Hematopoietic multipotent progenitor cell treated with erythropoietin and hydrocortisone succinate and interleukin-3 and kit ligand, for 4 days (in vitro differentiated cells): ENCODE measurements at regions not wholly inside any gene's neighbourhood (a gene's known extent, or its start where the extent isn't known, plus 50 kb on each side); places are given as distances from the start of the nearest gene placed in this dataset.

Experiments used
- DNase-seq: peaks from one replicate; pipeline ENCODE4 v3.0.0-alpha.2; 2015

DNA sequence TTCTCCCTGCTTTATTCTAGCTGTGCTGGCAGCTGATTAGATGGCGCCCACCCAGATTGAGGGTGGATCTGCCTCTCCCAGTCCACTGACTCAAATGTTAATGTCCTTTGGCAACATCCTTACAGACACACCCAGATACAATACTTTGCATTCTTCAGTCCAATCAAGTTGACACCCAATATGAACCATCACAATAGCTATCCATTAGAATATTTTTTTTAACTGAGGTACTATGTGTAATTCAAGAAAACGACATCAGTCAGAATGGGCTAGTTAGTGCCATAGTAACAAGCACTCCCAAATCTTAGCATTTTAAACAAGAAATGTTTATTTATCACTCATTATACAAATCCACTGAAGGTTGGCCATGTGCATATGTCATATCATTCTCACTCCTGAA is 723.1 kb downstream of the NR2F2 start:
- DNase-seq = no peak

- no peak for DNase-seq
These were observed 727.0 kb downstream of the NR2F2 start for GRCh38 chr15:97057503-97057902.

DNA sequence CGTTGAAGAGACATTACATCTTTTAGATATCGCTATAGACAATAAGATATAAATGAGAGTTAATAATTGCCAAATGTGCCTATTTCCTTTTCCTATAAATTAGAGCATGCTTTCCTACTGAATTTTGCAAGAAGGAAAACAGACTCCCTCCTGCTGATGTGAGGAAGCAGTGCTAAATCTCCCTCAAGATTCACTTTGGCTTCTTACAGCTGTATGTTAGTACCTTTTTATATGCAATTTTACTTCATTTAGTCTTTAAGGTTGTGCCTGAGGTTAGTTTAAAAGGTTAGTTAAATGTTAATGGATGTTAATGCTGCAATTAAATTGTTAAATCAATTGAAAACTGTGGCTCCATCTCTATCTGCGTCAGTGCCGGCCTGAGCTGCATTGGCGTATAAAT is 728.8 kb downstream of the NR2F2 start:
- no peak for DNase-seq

DNA sequence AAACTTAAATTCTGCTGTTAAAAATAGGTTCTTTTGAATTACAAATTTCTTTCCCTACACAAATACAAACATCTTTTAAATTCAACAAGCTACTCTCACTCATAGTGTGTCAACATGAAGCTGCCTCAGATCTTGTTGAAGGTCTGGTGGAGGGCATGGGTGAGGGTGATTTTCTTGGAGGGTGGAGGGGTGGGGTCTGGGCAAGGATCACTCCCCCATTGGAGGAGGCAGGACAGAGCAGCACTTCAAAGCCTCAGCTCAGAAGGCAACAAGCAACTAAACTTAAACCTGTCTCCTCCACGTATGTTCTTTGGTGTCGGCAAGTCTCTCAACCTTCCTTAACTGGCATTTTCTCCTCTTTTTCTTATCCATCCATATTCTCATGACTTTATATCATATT is 730.9 kb downstream of the NR2F2 start:
- no peak for DNase-seq

- DNase-seq = no peak
These were observed 741.2 kb downstream of the NR2F2 start for GRCh38 chr15:97071668-97072067.

- no peak for DNase-seq
These were observed 742.0 kb downstream of the NR2F2 start for GRCh38 chr15:97072545-97072944.

DNA sequence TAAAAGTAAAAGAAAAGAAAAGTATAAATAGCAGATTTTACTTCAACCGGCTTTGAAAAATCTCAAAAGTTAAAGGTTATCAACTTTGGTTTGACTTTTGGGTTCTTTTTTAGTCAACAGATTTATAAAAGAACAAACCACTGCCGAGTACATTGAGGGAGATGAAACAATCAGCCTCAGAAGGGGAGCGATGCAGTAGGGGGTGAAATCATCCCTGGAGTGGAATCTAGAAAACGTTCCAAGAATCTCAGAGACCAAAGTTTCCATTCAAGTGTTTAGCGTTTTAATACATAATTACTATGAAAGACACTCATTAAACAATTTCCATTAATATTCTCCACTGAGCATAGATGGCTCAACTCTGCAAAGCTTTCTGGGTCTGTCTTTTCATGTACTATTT is 745.5 kb downstream of the NR2F2 start:
- DNase-seq = no peak

DNA sequence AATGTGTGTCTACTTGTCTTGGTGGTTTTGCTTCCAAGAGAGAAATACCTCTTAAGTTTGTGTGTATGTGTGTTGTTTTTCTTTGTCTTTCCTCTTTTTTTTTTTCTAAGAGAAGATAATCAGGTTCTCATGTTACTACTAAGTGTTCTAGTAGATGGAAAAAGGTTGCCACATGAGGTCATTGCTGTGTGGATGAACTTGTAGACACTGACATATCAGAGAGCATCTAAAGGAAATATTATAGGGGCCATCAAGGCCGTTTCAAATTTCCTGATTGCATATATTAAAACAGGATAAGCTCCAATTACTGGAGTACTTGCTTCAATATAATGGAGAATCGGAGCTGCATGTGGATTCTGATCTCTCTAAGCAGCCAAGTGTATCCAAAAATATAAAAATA is 747.5 kb downstream of the NR2F2 start:
- DNase-seq = no peak

DNA sequence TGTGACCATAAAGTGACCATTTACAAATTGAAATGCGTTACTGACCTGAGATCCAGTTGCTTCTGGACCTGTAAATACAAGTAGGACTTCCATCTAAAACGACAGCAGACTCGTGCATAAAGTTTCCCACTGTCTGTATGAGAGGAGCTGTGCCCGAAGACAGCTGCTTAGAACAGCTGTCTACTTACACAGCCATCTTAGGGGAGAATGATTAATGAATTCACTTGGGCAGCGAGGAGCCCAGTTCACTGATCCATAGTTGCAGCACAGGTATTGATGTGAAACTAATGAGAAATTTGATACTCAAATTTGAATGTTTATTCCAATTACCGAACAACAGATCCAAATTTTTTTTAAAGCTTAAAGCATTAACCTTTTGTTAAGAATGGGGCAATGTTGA is 748.1 kb downstream of the NR2F2 start:
- DNase-seq = no peak

GRCh38 chr15:97081666-97082226 is 751.2 kb downstream of the NR2F2 start:
- DNase-seq = no peak

GRCh38 chr15:97082830-97083229 is 752.3 kb downstream of the NR2F2 start:
- no peak for DNase-seq

DNA sequence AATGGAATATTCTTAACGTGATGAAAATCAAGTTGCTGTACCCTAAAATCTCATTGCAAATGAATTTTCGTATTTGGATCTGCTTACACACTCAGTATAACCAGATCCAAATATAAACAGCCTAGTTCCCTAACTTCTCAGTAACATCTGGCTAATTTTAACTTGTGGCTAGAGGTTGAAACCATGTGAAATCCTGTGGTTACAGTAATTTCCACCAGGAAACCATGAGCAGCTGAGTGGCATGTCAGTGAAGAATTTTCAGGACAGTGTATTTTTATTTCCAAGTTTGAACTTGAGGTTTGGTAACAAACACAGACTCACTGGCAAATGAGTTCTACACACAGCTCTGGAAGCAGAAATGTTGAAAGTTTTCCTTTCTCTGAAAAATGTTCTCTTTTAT is 754.1 kb downstream of the NR2F2 start:
- peak; percentile 12 for DNase-seq

- no peak for DNase-seq
These were observed 755.2 kb downstream of the NR2F2 start for GRCh38 chr15:97085731-97086130.

GRCh38 chr15:97087006-97087741 is 756.7 kb downstream of the NR2F2 start:
- no peak for DNase-seq

GRCh38 chr15:97091093-97091492 is 760.6 kb downstream of the NR2F2 start:
- no peak for DNase-seq

DNA sequence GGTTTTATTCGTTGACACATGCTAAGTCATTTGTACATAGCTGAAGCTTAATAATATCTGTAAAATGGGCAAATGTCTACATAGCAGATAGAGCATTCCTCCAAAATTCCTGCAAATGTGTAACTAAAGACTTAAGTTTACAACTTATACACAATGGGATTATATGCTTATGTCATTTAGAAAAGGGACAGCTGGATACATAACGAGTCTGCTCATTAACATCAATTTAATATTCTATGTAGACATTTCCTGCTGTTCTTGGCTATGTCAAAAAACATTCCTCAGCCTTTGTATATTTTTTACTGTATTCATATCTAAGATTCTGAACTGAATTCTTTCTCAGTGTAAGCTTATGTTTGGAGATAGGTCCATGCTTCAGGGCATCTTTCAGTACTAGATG is 762.2 kb downstream of the NR2F2 start:
- DNase-seq = no peak

DNA sequence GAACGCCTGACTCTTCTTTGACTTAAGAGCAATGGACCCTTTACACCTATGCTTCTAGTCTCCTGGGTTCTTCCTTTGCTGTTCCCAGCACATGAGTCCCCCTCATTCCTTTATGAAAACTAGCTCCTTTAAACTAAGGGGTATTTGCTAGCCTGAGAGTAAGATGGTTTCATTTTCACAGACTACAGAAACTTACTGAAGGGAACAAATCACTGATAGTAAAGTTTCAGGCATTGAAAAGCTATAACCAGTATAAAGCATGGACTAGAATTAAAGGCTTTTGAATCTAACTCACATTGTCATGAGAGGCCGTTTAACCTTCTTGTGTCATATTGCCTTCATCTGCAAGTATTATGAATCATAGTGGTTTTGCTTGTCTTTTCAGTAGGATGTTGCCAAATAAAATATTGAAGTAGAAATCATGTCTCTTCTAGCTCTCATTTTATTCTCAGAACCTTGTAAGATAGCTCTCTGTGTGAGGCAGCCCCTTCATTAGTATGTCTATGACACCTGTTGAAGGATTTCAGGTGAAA is 765.9 kb downstream of the NR2F2 start:
- DNase-seq = no peak

- DNase-seq = no peak
These were observed 768.5 kb downstream of the NR2F2 start for GRCh38 chr15:97099040-97099439.

DNA sequence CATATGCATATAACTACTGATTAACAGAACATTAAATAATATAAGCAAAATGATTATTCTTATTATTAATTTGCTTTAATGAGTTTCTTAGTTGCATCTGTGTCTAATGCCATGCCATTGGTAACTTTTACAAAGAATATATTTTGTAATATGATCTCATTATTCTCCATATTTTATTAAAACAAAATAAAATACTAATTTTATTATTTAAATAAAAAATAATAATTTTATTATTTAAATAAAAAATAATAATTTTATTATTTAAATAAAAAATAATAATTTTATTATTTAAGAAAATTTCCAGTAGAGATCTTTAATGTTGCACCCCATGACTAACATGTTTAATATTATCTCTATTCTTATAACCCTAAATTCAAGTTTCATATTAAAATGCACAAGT is 771.1 kb downstream of the NR2F2 start:
- no peak for DNase-seq

GRCh38 chr15:97114900-97115760 is 784.6 kb downstream of the NR2F2 start:
- DNase-seq = peak; percentile 27

GRCh38 chr15:97115761-97116070 is 785.2 kb downstream of the NR2F2 start:
- DNase-seq = no peak

- no peak for DNase-seq
These were observed 794.3 kb downstream of the NR2F2 start for GRCh38 chr15:97124790-97125189.

GRCh38 chr15:97126553-97127233 is 796.2 kb downstream of the NR2F2 start:
- DNase-seq = no peak
